BJ (cell line): ENCODE measurements at regions not wholly inside any gene's neighbourhood (a gene's known extent, or its start where the extent isn't known, plus 50 kb on each side); places are given as distances from the start of the nearest gene placed in this dataset.
"Not testable (repeated sequence)": the region's sequence is repeated elsewhere in the genome, so short reads cannot be mapped to it uniquely, and the experiment has no call there.

ENCODE experiments used
- CTCF ChIA-PET: fragments of 350-600 bp; formaldehyde crosslinking; extraction: SDS; loops from one replicate; lab custom pipeline; 2021; ENCODE audit warnings: antibody characterized with exemption, inconsistent platforms; lab: Yijun Ruan, JAX
- POLR2A ChIA-PET: fragments of 300-600 bp; sonication (Branson Sonifier 250); formaldehyde crosslinking; extraction: SDS; loops from one replicate; lab custom pipeline; 2021; ENCODE audit warnings: antibody characterized with exemption; lab: Charles Lee
- DNase-seq: peaks from one replicate; pipeline ENCODE4 v3.0.0-alpha.2; 2011; ENCODE audit warnings: low read depth
- H3K27me3 ChIP-seq: 2 replicates; pipeline ENCODE4 v1.6.0; 2011; ENCODE audit warnings: low read length; ENCODE audit not compliant: control insufficient read depth, insufficient read depth
- H3K36me3 ChIP-seq: 2 replicates; pipeline ENCODE4 v1.5.1; 2011; ENCODE audit warnings: low read length; ENCODE audit not compliant: control insufficient read depth, insufficient read depth
- H3K4me3 ChIP-seq: 2 replicates; pipeline ENCODE4 v1.5.1; 2011; ENCODE audit warnings: low read depth, mild to moderate bottlenecking, control low read depth, low read length
- TF ChIP-seq, protein P1 (sequence below): IDR thresholded peaks from 2 replicates; pipeline ENCODE4 v1.5.1; 2011; ENCODE audit warnings: low read depth, mild to moderate bottlenecking, control low read depth, inconsistent platforms, low read length, moderate library complexity; ENCODE audit not compliant: insufficient read depth

DNA sequence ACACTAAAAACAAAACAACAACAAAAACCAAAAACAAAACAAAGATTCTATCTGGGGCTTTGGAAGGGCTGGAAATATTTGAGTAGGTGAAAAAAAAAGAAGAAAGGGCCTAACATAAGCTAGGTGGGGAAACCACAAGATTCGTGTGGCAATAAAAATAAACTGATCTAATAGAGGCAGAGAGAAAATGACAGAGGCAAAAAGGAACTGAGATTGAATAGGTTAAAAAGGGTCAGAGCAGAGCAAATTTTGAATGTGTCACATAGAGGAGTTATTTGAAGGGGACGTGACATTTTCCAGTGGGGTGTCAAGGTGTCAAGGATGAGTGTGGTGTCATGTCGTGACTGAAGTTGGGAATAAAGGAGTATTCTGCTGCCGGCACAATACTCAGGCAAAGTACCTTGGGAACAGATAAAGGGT is 65.2 kb upstream of the RALGPS2 start:
- Histone ChIP-seq H3K36me3 (no peaks in the 10 kb centered on the region), H3K27me3 (no peaks in the 10 kb centered on the region), H3K4me3 (no peak overlapping the region)
- POLR2A ChIA-PET: no interaction called here
- TF ChIP-seq, protein P1, sequence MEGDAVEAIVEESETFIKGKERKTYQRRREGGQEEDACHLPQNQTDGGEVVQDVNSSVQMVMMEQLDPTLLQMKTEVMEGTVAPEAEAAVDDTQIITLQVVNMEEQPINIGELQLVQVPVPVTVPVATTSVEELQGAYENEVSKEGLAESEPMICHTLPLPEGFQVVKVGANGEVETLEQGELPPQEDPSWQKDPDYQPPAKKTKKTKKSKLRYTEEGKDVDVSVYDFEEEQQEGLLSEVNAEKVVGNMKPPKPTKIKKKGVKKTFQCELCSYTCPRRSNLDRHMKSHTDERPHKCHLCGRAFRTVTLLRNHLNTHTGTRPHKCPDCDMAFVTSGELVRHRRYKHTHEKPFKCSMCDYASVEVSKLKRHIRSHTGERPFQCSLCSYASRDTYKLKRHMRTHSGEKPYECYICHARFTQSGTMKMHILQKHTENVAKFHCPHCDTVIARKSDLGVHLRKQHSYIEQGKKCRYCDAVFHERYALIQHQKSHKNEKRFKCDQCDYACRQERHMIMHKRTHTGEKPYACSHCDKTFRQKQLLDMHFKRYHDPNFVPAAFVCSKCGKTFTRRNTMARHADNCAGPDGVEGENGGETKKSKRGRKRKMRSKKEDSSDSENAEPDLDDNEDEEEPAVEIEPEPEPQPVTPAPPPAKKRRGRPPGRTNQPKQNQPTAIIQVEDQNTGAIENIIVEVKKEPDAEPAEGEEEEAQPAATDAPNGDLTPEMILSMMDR: no peak
- no peak for DNase-seq
- CTCF ChIA-PET: interaction anchor here (1.0 kb wide), 1 partner anchor 10 kb away, joined by 5 read pairs; no protein-coding TSS in a partner anchor

DNA sequence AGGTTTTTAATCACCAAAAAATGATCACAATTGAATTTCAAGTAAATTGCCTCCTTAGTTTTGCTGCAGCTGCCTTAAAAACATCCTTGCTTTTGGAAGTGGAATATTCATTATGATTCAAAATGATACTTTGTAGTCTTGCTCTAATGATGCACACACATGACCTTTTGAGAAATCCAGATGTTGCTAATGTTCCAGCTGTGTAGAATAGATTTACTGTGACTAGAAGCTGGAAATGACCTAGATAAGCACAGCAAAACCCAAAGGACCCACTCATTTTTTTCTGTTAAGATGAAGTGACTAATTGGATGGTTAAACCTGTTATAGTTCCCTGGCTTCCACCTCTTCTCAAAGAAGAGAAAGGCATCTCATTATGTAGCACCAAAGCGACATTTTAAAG is 64.6 kb upstream of the RALGPS2 start:
- no peak for DNase-seq
- no peaks in the 10 kb centered on the region for H3K36me3 ChIP-seq
- ChIA-PET POLR2A (no interaction called here), CTCF (no interaction called here)
- no peaks in the 10 kb centered on the region for H3K27me3 ChIP-seq
- TF ChIP-seq, protein P1: no peak
- no peak overlapping the region for H3K4me3 ChIP-seq

DNA sequence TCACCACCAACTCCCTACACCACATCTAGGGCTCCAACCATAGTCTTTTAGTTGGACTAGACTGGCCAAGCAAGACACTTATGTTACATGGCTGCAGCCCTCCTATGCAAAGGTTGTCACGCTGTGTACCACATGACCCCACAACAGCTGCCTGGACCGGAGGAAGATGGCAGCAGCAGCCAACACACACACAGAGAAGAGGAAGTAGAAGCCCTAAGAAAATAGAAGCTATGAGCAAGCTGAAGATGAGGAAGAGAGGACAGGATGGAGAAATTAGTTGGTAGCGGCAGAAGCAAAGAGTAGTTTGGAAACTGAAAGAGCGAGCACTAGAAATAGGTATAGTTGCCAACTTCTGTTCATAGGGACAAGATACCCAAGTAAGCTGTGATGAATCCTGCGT is 60.8 kb upstream of the RALGPS2 start:
- H3K27me3 ChIP-seq: no peaks in the 10 kb centered on the region
- no peaks in the 10 kb centered on the region for H3K36me3 ChIP-seq
- POLR2A ChIA-PET: interaction anchor here (0.6 kb wide), 1 partner anchor 102 kb away, joined by 3 read pairs; no protein-coding TSS in a partner anchor
- CTCF ChIA-PET: interaction anchor here (0.8 to 1.2 kb wide), 2 partner anchors 8 to 17 kb away, joined by 3 read pairs; no protein-coding TSS in a partner anchor
- no peak for DNase-seq
- TF ChIP-seq, protein P1: no peak
- H3K4me3 ChIP-seq: no peak overlapping the region

DNA sequence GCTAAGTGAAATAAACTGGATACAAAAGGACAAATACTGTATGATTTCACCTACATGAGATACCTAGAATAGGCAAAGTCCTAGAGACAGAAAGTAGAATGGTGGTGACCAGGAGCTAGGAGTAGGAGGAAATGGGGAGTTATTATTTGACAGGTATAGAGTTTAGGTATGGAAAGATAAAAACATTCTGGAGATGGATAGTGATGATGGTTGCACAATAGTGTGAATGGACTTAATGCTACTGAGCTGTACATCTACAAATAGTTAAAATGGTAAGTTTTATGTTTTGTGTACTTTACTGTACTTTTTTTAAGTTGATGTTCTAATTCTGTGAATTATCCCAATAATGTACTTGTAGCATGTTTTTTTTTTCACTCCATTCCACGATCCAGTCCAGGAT is 59.5 kb upstream of the RALGPS2 start:
- POLR2A ChIA-PET: no interaction called here
- Histone ChIP-seq H3K36me3 (no peaks in the 10 kb centered on the region), H3K4me3 (no peak overlapping the region), H3K27me3 (no peaks in the 10 kb centered on the region)
- CTCF ChIA-PET: interaction anchor here (1.2 kb wide), 1 partner anchor 18 kb away, joined by 3 read pairs; no protein-coding TSS in a partner anchor
- no peak for DNase-seq
- TF ChIP-seq, protein P1: no peak

DNA sequence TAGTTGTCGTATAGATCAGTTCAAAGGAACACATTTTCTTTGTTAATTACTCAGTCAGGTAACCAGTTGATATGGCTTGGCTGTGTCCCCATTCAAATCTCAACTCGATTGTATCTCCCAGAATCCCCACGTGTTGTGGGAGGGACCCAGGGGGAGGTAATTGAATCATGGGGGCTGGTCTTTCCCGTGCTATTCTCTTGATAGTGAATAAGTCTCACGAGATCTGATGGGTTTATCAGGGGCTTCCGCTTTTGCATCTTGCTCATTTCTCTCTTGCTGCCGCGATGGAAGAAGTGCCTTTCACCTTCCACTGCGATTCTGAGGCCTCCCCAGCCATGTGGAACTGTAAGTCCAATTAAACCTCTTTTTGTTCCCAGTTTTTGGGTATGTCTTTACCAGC is 58.2 kb upstream of the RALGPS2 start:
- DNase-seq, CTCF ChIA-PET, POLR2A ChIA-PET, H3K4me3 ChIP-seq, H3K27me3 ChIP-seq, H3K36me3 ChIP-seq: not testable (repeated sequence)

DNA sequence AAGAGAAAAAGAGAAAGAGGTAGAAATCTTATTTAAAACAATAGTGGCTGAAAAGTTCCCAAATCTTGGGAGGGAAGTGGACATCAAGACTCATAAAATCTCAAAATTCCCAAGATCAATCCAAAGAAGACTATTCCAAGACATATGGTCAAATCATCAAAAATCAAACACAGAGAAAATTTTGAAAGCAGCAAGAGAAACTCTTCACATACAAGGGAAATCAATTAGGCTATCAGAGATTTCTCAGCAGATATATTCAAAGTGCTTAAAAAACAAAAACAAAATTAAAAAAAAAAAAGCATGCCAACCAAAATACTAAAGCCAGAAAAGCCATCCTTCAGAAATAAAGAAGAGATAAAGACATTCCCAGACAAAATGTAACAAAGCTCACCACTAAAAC is 52.6 kb upstream of the RALGPS2 start:
- ChIA-PET POLR2A (no interaction called here), CTCF (no interaction called here)

DNA sequence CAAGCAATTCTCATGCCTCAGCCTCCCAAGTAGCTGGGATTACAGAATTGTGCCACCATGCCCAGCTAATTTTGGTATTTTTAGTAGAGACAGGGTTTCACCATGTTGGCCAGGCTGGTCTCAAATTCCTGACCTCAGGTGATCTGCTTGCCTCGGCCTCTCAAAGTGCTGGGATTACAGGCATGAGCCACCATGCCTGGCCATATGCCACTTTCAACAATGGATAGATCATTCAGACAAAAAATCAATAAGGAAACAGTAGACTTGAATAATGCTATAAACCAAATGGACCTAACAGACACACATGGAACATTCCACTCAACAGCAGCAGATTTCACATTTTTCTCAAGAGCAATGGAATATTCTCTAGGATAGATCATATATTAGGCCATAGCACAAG is 50.5 kb upstream of the RALGPS2 start:
- DNase-seq, POLR2A ChIA-PET, H3K4me3 ChIP-seq, H3K27me3 ChIP-seq, CTCF ChIA-PET, H3K36me3 ChIP-seq: not testable (repeated sequence)

More for the DNA sequence above, 52.6 kb upstream of the RALGPS2 start:
- no peaks in the 10 kb centered on the region for H3K27me3 ChIP-seq
- DNase-seq: no peak
- TF ChIP-seq, protein P1: no peak
- H3K36me3 ChIP-seq: no peaks in the 10 kb centered on the region
- no peak overlapping the region for H3K4me3 ChIP-seq
